HepG2 (cell line): ENCODE measurements at regions not wholly inside any gene's neighbourhood (a gene's known extent, or its start where the extent isn't known, plus 50 kb on each side); places are given as distances from the start of the nearest gene placed in this dataset.

ENCODE experiments used
- CREB1 ChIP-seq, 2 experiments: fragments of 450-650 bp in 1 of 2; IDR thresholded peaks; 2 replicates each; pipeline ENCODE4 v1.6.1; 2016 to 2017; ENCODE audit warnings: control low read depth in 1 of 2, mild to moderate bottlenecking in 1 of 2, missing compliant biosample characterization in 1 of 2, missing genetic modification characterization in 1 of 2
- RBM22 ChIP-seq: fragments of 200-400 bp; formaldehyde crosslinking; optimal IDR thresholded peaks from 2 replicates; pipeline ENCODE3; 2017; ENCODE audit warnings: mild to moderate bottlenecking, low read length, moderate library complexity
- XBP1 ChIP-seq: sonication (generic); formaldehyde crosslinking; IDR thresholded peaks from 2 replicates; pipeline ENCODE4 v1.5.0; 2020; ENCODE audit warnings: missing genetic modification reagents
- ZC3H4 ChIP-seq: sonication (generic); formaldehyde crosslinking; IDR thresholded peaks from 2 replicates; pipeline ENCODE4 v1.4.0; 2020; ENCODE audit warnings: missing genetic modification reagents, borderline replicate concordance
- ZNF256 ChIP-seq: sonication (generic); formaldehyde crosslinking; conservative IDR thresholded peaks from 2 replicates; pipeline ENCODE4 v1.4.0; 2020; ENCODE audit warnings: missing genetic modification reagents
- ZNF3 ChIP-seq: IDR thresholded peaks from 2 replicates; pipeline ENCODE4 v1.7.0; 2017; ENCODE audit warnings: inconsistent platforms
- ZNF562 ChIP-seq: sonication (generic); formaldehyde crosslinking; IDR thresholded peaks from 2 replicates; pipeline ENCODE4 v1.8.0; 2022; ENCODE audit warnings: missing genetic modification reagents, borderline replicate concordance
- ZNF563 ChIP-seq: sonication (generic); formaldehyde crosslinking; IDR thresholded peaks from 2 replicates; pipeline ENCODE4 v1.8.0; 2022; ENCODE audit warnings: mild to moderate bottlenecking, moderate library complexity, missing genetic modification reagents
- TF ChIP-seq, protein P1 (sequence below): sonication (generic); formaldehyde crosslinking; IDR thresholded peaks from 2 replicates; pipeline ENCODE4 v1.4.0; 2020; ENCODE audit warnings: missing genetic modification reagents
- TF ChIP-seq, protein P2 (sequence below): sonication (generic); formaldehyde crosslinking; IDR thresholded peaks from 2 replicates; pipeline ENCODE4 v1.4.0; 2020; ENCODE audit warnings: missing genetic modification reagents, borderline replicate concordance
- TF ChIP-seq, protein P3 (sequence below): sonication (generic); formaldehyde crosslinking; IDR thresholded peaks from 2 replicates; pipeline ENCODE4 v1.4.0; 2020; ENCODE audit warnings: mild to moderate bottlenecking, missing genetic modification reagents

DNA sequence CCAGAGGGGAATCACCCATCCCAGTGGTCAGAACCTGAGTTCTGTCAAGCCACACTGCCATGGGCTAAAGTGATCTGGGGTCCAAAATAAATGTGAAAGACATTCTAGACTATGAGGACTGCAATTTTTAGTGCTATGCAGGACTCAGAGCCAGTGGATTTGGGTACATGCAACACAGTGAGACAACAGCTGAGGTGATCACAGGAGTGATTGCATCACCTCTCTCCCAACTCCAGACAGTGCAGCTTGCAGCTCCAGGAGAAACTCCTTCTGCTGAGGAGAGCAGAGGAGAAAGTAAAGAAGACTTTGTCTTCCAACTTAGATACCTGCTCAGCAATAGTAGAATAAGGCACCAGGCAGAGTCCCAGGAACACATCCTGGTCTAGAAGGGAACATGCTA, 682.0 kb upstream of the POT1 start:
- TF ChIP-seq XBP1 (CRISPR knock-in tag) (no peak), ZNF563 (no peak), ZNF256 (no peak), ZC3H4 (no peak), RBM22 (no peak), CREB1 (IDR thresholded peaks at IDR 0.05) (no peak), CREB1 (CRISPR knock-in tag; IDR thresholded peaks at IDR 0.05) (no peak), ZNF3 (CRISPR knock-in tag) (no peak), ZNF562 (no peak)
- TF ChIP-seq, protein P1, sequence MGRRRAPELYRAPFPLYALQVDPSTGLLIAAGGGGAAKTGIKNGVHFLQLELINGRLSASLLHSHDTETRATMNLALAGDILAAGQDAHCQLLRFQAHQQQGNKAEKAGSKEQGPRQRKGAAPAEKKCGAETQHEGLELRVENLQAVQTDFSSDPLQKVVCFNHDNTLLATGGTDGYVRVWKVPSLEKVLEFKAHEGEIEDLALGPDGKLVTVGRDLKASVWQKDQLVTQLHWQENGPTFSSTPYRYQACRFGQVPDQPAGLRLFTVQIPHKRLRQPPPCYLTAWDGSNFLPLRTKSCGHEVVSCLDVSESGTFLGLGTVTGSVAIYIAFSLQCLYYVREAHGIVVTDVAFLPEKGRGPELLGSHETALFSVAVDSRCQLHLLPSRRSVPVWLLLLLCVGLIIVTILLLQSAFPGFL (CRISPR knock-in tag) = no peak
- TF ChIP-seq, protein P2, sequence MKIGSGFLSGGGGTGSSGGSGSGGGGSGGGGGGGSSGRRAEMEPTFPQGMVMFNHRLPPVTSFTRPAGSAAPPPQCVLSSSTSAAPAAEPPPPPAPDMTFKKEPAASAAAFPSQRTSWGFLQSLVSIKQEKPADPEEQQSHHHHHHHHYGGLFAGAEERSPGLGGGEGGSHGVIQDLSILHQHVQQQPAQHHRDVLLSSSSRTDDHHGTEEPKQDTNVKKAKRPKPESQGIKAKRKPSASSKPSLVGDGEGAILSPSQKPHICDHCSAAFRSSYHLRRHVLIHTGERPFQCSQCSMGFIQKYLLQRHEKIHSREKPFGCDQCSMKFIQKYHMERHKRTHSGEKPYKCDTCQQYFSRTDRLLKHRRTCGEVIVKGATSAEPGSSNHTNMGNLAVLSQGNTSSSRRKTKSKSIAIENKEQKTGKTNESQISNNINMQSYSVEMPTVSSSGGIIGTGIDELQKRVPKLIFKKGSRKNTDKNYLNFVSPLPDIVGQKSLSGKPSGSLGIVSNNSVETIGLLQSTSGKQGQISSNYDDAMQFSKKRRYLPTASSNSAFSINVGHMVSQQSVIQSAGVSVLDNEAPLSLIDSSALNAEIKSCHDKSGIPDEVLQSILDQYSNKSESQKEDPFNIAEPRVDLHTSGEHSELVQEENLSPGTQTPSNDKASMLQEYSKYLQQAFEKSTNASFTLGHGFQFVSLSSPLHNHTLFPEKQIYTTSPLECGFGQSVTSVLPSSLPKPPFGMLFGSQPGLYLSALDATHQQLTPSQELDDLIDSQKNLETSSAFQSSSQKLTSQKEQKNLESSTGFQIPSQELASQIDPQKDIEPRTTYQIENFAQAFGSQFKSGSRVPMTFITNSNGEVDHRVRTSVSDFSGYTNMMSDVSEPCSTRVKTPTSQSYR (CRISPR knock-in tag) = no peak
- TF ChIP-seq, protein P3, sequence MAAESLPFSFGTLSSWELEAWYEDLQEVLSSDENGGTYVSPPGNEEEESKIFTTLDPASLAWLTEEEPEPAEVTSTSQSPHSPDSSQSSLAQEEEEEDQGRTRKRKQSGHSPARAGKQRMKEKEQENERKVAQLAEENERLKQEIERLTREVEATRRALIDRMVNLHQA (CRISPR knock-in tag) = no peak
